OCI-LY3 (cell line): ENCODE measurements at regions not wholly inside any gene's neighbourhood (a gene's known extent, or its start where the extent isn't known, plus 50 kb on each side); places are given as distances from the start of the nearest gene placed in this dataset.

Experiments used
- H2AFZ ChIP-seq: fragments of 200-600, 300-600 bp; shearing (Covaris generic); 2 replicates; pipeline ENCODE4 v1.6.0; 2014; ENCODE audit warnings: antibody characterized with exemption, low read depth, low read length
- H3K27ac ChIP-seq: fragments of 200-600, 300-600 bp; sonication (generic); 2 replicates; pipeline ENCODE4 v1.5.1; 2014; ENCODE audit warnings: mild to moderate bottlenecking, low read length, moderate library complexity, mixed read lengths
- H3K27me3 ChIP-seq: fragments of 200-600, 300-600 bp; sonication (generic); 2 replicates; pipeline ENCODE4 v1.6.1; 2014; ENCODE audit warnings: low read depth, low read length, mixed read lengths
- H3K36me3 ChIP-seq: fragments of 200-600, 300-600 bp; sonication (generic); replicated peaks from 2 replicates; pipeline ENCODE3; 2014; ENCODE audit warnings: low read depth, low read length, mixed read lengths
- H3K4me1 ChIP-seq: fragments of 300-600, 200-600 bp; sonication (generic); 2 replicates; pipeline ENCODE4 v1.6.1; 2014; ENCODE audit warnings: low read length, mixed read lengths
- H3K4me2 ChIP-seq: fragments of 200-600, 300-600 bp; sonication (generic); 2 replicates; pipeline ENCODE4 v1.6.1; 2014; ENCODE audit warnings: low read length, mixed read lengths
- H3K4me3 ChIP-seq: fragments of 300-600, 200-600 bp; sonication (generic); 2 replicates; pipeline ENCODE4 v1.5.1; 2014; ENCODE audit warnings: antibody characterized with exemption, mild to moderate bottlenecking, low read length, moderate library complexity
- H3K79me2 ChIP-seq: fragments of 300-600, 200-600 bp; shearing (Covaris generic); 2 replicates; pipeline ENCODE4 v1.6.1; 2014; ENCODE audit warnings: mild to moderate bottlenecking, low read length, mixed read lengths
- H3K9ac ChIP-seq: fragments of 300-600, 200-600 bp; shearing (Covaris generic); 2 replicates; pipeline ENCODE4 v1.6.0; 2014; ENCODE audit warnings: mild to moderate bottlenecking, low read length, moderate library complexity
- H3K9me3 ChIP-seq: fragments of 200-600, 300-600 bp; shearing (Covaris generic); 2 replicates; pipeline ENCODE4 v1.6.1; 2014; ENCODE audit warnings: low read length, mixed read lengths; ENCODE audit not compliant: insufficient read depth
- H4K20me1 ChIP-seq: fragments of 200-600, 300-600 bp; sonication (generic); 2 replicates; pipeline ENCODE4 v1.6.1; 2016; ENCODE audit warnings: low read length, mixed read lengths; ENCODE audit not compliant: insufficient read depth
- EZH2phosphoT487 ChIP-seq: fragments of 200-600 bp; shearing (Covaris generic); IDR thresholded peaks from 2 replicates; pipeline ENCODE4 v1.6.1; 2018; ENCODE audit warnings: antibody characterized with exemption, mixed run types, low read depth
- TF ChIP-seq, protein P1 (sequence below): fragments of 200-600, 300-600 bp; sonication (generic); IDR thresholded peaks from 2 replicates; pipeline ENCODE4 v1.5.1; 2014; ENCODE audit warnings: antibody characterized with exemption, low read length, low read depth

- H3K27me3 ChIP-seq: peaks cover 27% of the 10 kb centered on the region; the same call in 1 of the 2 replicates
- no peaks in the 10 kb centered on the region for H4K20me1 ChIP-seq
- H3K27ac ChIP-seq: no peak overlapping the region
- no peak overlapping the region for H2AFZ ChIP-seq
- no peaks in the 10 kb centered on the region for H3K36me3 ChIP-seq
- no peaks in the 10 kb centered on the region for H3K79me2 ChIP-seq
- no peaks in the 10 kb centered on the region for H3K9me3 ChIP-seq
- TF ChIP-seq, protein P1, sequence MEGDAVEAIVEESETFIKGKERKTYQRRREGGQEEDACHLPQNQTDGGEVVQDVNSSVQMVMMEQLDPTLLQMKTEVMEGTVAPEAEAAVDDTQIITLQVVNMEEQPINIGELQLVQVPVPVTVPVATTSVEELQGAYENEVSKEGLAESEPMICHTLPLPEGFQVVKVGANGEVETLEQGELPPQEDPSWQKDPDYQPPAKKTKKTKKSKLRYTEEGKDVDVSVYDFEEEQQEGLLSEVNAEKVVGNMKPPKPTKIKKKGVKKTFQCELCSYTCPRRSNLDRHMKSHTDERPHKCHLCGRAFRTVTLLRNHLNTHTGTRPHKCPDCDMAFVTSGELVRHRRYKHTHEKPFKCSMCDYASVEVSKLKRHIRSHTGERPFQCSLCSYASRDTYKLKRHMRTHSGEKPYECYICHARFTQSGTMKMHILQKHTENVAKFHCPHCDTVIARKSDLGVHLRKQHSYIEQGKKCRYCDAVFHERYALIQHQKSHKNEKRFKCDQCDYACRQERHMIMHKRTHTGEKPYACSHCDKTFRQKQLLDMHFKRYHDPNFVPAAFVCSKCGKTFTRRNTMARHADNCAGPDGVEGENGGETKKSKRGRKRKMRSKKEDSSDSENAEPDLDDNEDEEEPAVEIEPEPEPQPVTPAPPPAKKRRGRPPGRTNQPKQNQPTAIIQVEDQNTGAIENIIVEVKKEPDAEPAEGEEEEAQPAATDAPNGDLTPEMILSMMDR: no peak
- TF ChIP-seq EZH2phosphoT487: no peak
- H3K4me2 ChIP-seq: no peak overlapping the region
- H3K4me1 ChIP-seq: no peaks in the 10 kb centered on the region
- no peak overlapping the region for H3K9ac ChIP-seq
- H3K4me3 ChIP-seq: no peak overlapping the region
Observed at GRCh38 chr12:115736360-115736759, 541.1 kb downstream of the MED13L start.

- no peaks in the 10 kb centered on the region for H3K36me3 ChIP-seq
- H3K27ac ChIP-seq: no peak overlapping the region
- H3K27me3 ChIP-seq: peaks cover 30% of the 10 kb centered on the region; the same call in 1 of the 2 replicates
- H4K20me1 ChIP-seq: no peaks in the 10 kb centered on the region
- no peak overlapping the region for H3K4me3 ChIP-seq
- no peak overlapping the region for H3K4me2 ChIP-seq
- no peaks in the 10 kb centered on the region for H3K4me1 ChIP-seq
- H3K79me2 ChIP-seq: no peaks in the 10 kb centered on the region
- no peak overlapping the region for H3K9ac ChIP-seq
- H3K9me3 ChIP-seq: no peaks in the 10 kb centered on the region
- TF ChIP-seq, protein P1: no peak
- TF ChIP-seq EZH2phosphoT487: no peak
- H2AFZ ChIP-seq: no peak overlapping the region
Observed at GRCh38 chr12:115730975-115731541, 546.4 kb downstream of the MED13L start.

DNA sequence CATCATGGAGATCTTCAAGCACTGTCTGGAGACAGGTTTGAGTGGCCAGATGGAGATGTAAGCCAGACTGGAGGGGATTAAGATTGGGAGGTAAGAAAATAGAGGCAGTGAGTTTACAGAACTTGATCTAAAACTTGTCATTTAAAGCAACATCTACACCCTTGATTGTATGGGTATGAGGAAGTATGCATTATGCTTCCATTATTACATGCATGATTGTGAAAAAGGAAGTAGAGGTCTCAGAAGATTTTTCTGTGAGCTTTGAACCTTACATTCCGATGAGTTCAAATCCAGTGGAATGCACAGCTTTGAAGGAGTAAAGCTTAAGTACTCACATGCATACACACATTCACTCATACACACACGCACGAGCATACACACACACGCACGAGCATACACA, 550.8 kb downstream of the MED13L start:
- H3K27me3 ChIP-seq: peaks cover 17% of the 10 kb centered on the region; the same call in 1 of the 2 replicates
- no peaks in the 10 kb centered on the region for H3K36me3 ChIP-seq
- no peak overlapping the region for H2AFZ ChIP-seq
- no peak overlapping the region for H3K4me2 ChIP-seq
- no peak for TF ChIP-seq EZH2phosphoT487
- TF ChIP-seq, protein P1: no peak
- no peak overlapping the region for H3K27ac ChIP-seq
- no peaks in the 10 kb centered on the region for H3K9me3 ChIP-seq
- no peak overlapping the region for H3K4me3 ChIP-seq
- H3K4me1 ChIP-seq: no peaks in the 10 kb centered on the region
- no peaks in the 10 kb centered on the region for H3K79me2 ChIP-seq
- H4K20me1 ChIP-seq: no peaks in the 10 kb centered on the region
- no peak overlapping the region for H3K9ac ChIP-seq

- Histone ChIP-seq H4K20me1 (no peaks in the 10 kb centered on the region), H2AFZ (no peak overlapping the region), H3K36me3 (no peaks in the 10 kb centered on the region), H3K79me2 (no peaks in the 10 kb centered on the region), H3K4me3 (no peak overlapping the region), H3K4me2 (no peak overlapping the region), H3K4me1 (no peaks in the 10 kb centered on the region), H3K27ac (no peak overlapping the region), H3K9me3 (no peaks in the 10 kb centered on the region), H3K27me3 (no peaks in the 10 kb centered on the region; the same call in 1 of the 2 replicates), H3K9ac (no peak overlapping the region)
- TF ChIP-seq EZH2phosphoT487: no peak
- TF ChIP-seq, protein P1: no peak
Observed at GRCh38 chr12:115722181-115722580, 555.3 kb downstream of the MED13L start.
